ENCODE measurements at regions not wholly inside any gene's neighbourhood (a gene's known extent, or its start where the extent isn't known, plus 50 kb on each side); places are given as distances from the start of the nearest gene placed in this dataset.

GRCh38 chr5:31047007-31047406 is 146.5 kb upstream of the CDH6 start:
- H3K27me3 ChIP-seq (ENCODE audit: control insufficient read depth, insufficient read depth, low read length), result no peaks in the 10 kb centered on the region
- DNase-seq (ENCODE audit: low read depth, low spot score), result no peak
- no peaks in the 10 kb centered on the region for H3K9me3 ChIP-seq (ENCODE audit: control insufficient read depth, insufficient read depth, low read length)
- POLR2A ChIA-PET, result no interaction called here
- TF ChIP-seq CTCF (IDR thresholded peaks at IDR 0.05; ENCODE audit: low read depth, low read length), result no peak
- H3K4me3 ChIP-seq (ENCODE audit: low read depth, low read length), result no peak overlapping the region
- H3K27ac ChIP-seq (ENCODE audit: low read depth, low read length), result no peak overlapping the region
- CTCF ChIA-PET, result no interaction called here

GRCh38 chr5:31036411-31036810 is 157.1 kb upstream of the CDH6 start:
- no peak overlapping the region for H3K4me3 ChIP-seq (ENCODE audit: low read depth, low read length)
- no peak for TF ChIP-seq CTCF (IDR thresholded peaks at IDR 0.05; ENCODE audit: low read depth, low read length)
- H3K9me3 ChIP-seq (ENCODE audit: control insufficient read depth, insufficient read depth, low read length), result no peaks in the 10 kb centered on the region
- no peaks in the 10 kb centered on the region for H3K27me3 ChIP-seq (ENCODE audit: control insufficient read depth, insufficient read depth, low read length)
- DNase-seq (ENCODE audit: low read depth, low spot score), result peak; percentile 8
- ChIA-PET CTCF (interaction anchor here (2.2 kb wide), 1 partner anchor 150 kb away, joined by 6 read pairs; no protein-coding TSS in a partner anchor), POLR2A (no interaction called here)
- no peak overlapping the region for H3K27ac ChIP-seq (ENCODE audit: low read depth, low read length)

GRCh38 chr5:31033295-31033694 is 160.2 kb upstream of the CDH6 start:
- no peak overlapping the region for H3K27ac ChIP-seq (ENCODE audit: low read depth, low read length)
- 0 out of 2 replicates have a peak, but pooled peaks cover 2% of the 10 kb centered on the region for H3K9me3 ChIP-seq (ENCODE audit: control insufficient read depth, insufficient read depth, low read length)
- H3K4me3 ChIP-seq (ENCODE audit: low read depth, low read length), result no peak overlapping the region
- no peak for DNase-seq (ENCODE audit: low read depth, low spot score)
- ChIA-PET POLR2A (no interaction called here), CTCF (no interaction called here)
- no peak for TF ChIP-seq CTCF (IDR thresholded peaks at IDR 0.05; ENCODE audit: low read depth, low read length)
- no peaks in the 10 kb centered on the region for H3K27me3 ChIP-seq (ENCODE audit: control insufficient read depth, insufficient read depth, low read length)

- no peak for TF ChIP-seq CTCF (IDR thresholded peaks at IDR 0.05; ENCODE audit: low read depth, low read length)
- Histone ChIP-seq H3K4me3 (ENCODE audit: low read depth, low read length) (no peak overlapping the region), H3K9me3 (ENCODE audit: control insufficient read depth, insufficient read depth, low read length) (0 out of 2 replicates have a peak, but pooled peaks cover 2% of the 10 kb centered on the region), H3K27ac (ENCODE audit: low read depth, low read length) (no peak overlapping the region), H3K27me3 (ENCODE audit: control insufficient read depth, insufficient read depth, low read length) (no peaks in the 10 kb centered on the region)
- CTCF ChIA-PET, result no interaction called here
- POLR2A ChIA-PET, result no interaction called here
- no peak for DNase-seq (ENCODE audit: low read depth, low spot score)
These were observed 163.6 kb upstream of the CDH6 start for GRCh38 chr5:31029925-31030324.

GRCh38 chr5:31027721-31028120 is 165.8 kb upstream of the CDH6 start:
- no peak for TF ChIP-seq CTCF (IDR thresholded peaks at IDR 0.05; ENCODE audit: low read depth, low read length)
- H3K27ac ChIP-seq (ENCODE audit: low read depth, low read length), result no peak overlapping the region
- POLR2A ChIA-PET, result no interaction called here
- no peak for DNase-seq (ENCODE audit: low read depth, low spot score)
- no peak overlapping the region for H3K4me3 ChIP-seq (ENCODE audit: low read depth, low read length)
- CTCF ChIA-PET, result no interaction called here
- 0 out of 2 replicates have a peak, but pooled peaks cover 2% of the 10 kb centered on the region for H3K9me3 ChIP-seq (ENCODE audit: control insufficient read depth, insufficient read depth, low read length)
- no peaks in the 10 kb centered on the region for H3K27me3 ChIP-seq (ENCODE audit: control insufficient read depth, insufficient read depth, low read length)
